Sigmoid colon (tissue), 6 donors: ENCODE measurements at regions not wholly inside any gene's neighbourhood (a gene's known extent, or its start where the extent isn't known, plus 50 kb on each side); places are given as distances from the start of the nearest gene placed in this dataset.
"Not testable (repeated sequence)": the region's sequence is repeated elsewhere in the genome, so short reads cannot be mapped to it uniquely, and the experiment has no call there.

Experiments
- DNase-seq: peaks from one replicate; pipeline ENCODE4 v3.0.0-alpha.2; 2019
- H3K27ac ChIP-seq, 4 donors: fragments of 200-600 bp; sonication (generic); one replicate each; pipeline ENCODE4 v1.5.1; 2016 to 2019; ENCODE audit warnings: mild to moderate bottlenecking in 1 of 4
- H3K27me3 ChIP-seq, 3 donors: fragments of 200-600 bp; sonication (generic); one replicate each; pipeline ENCODE4 v1.5.1; 2019; ENCODE audit warnings: mild to moderate bottlenecking in 1 of 3
- H3K36me3 ChIP-seq, 4 donors: fragments of 200-600 bp; sonication (generic); one replicate each; pipeline ENCODE4 v1.5.1; 2016 to 2019
- H3K4me1 ChIP-seq, 4 donors: fragments of 200-600 bp; sonication (generic); one replicate each; pipeline ENCODE4 v1.5.1; 2017 to 2019
- H3K4me3 ChIP-seq, 4 donors: fragments of 200-600 bp; sonication (generic); one replicate each; pipeline ENCODE4 v1.5.1; 2017 to 2019; ENCODE audit warnings: mild to moderate bottlenecking in 2 of 4, moderate library complexity in 1 of 4
- H3K9me3 ChIP-seq, 4 donors: fragments of 200-600 bp in 3 of 4; sonication (generic) in 3 of 4; one replicate each; pipeline versions ENCODE4 v1.5.1 to v1.6.1; 2013 to 2019
- EP300 ChIP-seq, 4 donors: sonication (generic); formaldehyde crosslinking; IDR thresholded peaks; one replicate each; pipeline ENCODE4 v1.6.1; 2017; ENCODE audit warnings: antibody characterized with exemption in 4 of 4
- POLR2A ChIP-seq, 2 donors: fragments of 450-650 bp; IDR thresholded peaks; one replicate each; pipeline ENCODE4 v1.6.1; 2016; ENCODE audit warnings: antibody characterized with exemption in 2 of 2, mild to moderate bottlenecking in 2 of 2, moderate library complexity in 2 of 2
- POLR2AphosphoS5 ChIP-seq, 4 donors: sonication (generic); formaldehyde crosslinking; IDR thresholded peaks; one replicate each; pipeline ENCODE4 v1.6.1; 2017; ENCODE audit warnings: antibody characterized with exemption in 4 of 4
- WGBS, 2 donors: extraction: QIAGEN DNeasy Blood & Tissue Kit; methylation state at CpG; one replicate each; pipeline ENCODE4 v1.1.7; 2013; 5-methylcytosine and 5-hydroxymethylcytosine counted together
- intact Hi-C: fragments of 100-400 bp; cut with DNase I; formaldehyde crosslinking; loops from one replicate; pipeline ENCODE4 v1.15.1; 2023
- TF ChIP-seq, protein P1 (sequence below), 4 experiments: fragments of 450-650 bp in 3 of 4; fragments of 200-600 bp in 1 of 4; IDR thresholded peaks; one replicate each; pipeline ENCODE4 v1.5.1; 2016 to 2019; ENCODE audit warnings: antibody characterized with exemption in 4 of 4, mild to moderate bottlenecking in 3 of 4, moderate library complexity in 2 of 4
- donor health status: healthy with polysubstance abuse.
- donor health status: healthy.

- H3K9me3 ChIP-seq: no peaks in the 10 kb centered on the region
- H3K4me1 ChIP-seq: no peaks in the 10 kb centered on the region
- no peak overlapping the region for H3K27ac ChIP-seq
- intact Hi-C loops: no loop called here
- no peaks in the 10 kb centered on the region for H3K36me3 ChIP-seq
- WGBS, 2 donors: 35 to 44% methylated on average over 3 of the region's 3 CpGs
- no peak overlapping the region for H3K4me3 ChIP-seq
- TF ChIP-seq, protein P1, sequence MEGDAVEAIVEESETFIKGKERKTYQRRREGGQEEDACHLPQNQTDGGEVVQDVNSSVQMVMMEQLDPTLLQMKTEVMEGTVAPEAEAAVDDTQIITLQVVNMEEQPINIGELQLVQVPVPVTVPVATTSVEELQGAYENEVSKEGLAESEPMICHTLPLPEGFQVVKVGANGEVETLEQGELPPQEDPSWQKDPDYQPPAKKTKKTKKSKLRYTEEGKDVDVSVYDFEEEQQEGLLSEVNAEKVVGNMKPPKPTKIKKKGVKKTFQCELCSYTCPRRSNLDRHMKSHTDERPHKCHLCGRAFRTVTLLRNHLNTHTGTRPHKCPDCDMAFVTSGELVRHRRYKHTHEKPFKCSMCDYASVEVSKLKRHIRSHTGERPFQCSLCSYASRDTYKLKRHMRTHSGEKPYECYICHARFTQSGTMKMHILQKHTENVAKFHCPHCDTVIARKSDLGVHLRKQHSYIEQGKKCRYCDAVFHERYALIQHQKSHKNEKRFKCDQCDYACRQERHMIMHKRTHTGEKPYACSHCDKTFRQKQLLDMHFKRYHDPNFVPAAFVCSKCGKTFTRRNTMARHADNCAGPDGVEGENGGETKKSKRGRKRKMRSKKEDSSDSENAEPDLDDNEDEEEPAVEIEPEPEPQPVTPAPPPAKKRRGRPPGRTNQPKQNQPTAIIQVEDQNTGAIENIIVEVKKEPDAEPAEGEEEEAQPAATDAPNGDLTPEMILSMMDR (IDR thresholded peaks at IDR 0.05): no peak
- no peak for TF ChIP-seq POLR2A (IDR thresholded peaks at IDR 0.05)
- TF ChIP-seq POLR2AphosphoS5 (IDR thresholded peaks at IDR 0.05): no peak
- no peak for TF ChIP-seq EP300 (IDR thresholded peaks at IDR 0.05)
- no peak for DNase-seq
- H3K27me3 ChIP-seq: no peaks in the 10 kb centered on the region
Observed at GRCh38 chr7:104275900-104276299, 52.5 kb upstream of the LHFPL3 start.

GRCh38 chr7:104276730-104277129, 51.7 kb upstream of the LHFPL3 start:
- 91 to 94% methylated on average over 10 of the region's 11 CpGs for WGBS, 2 donors
- H3K4me3 ChIP-seq, intact Hi-C loops: not testable (repeated sequence)

More at GRCh38 chr7:104276730-104277129, 51.7 kb upstream of the LHFPL3 start:
- not testable (repeated sequence) for H3K27ac ChIP-seq, H3K9me3 ChIP-seq, DNase-seq, H3K4me1 ChIP-seq, H3K27me3 ChIP-seq, H3K36me3 ChIP-seq
